GM20000 (cell line): ENCODE measurements at regions not wholly inside any gene's neighbourhood (a gene's known extent, or its start where the extent isn't known, plus 50 kb on each side); places are given as distances from the start of the nearest gene placed in this dataset.

ENCODE experiments used
- DNase-seq: peaks from one replicate; pipeline ENCODE4 v3.0.0; 2012; ENCODE audit warnings: low spot score
- TF ChIP-seq, protein P1 (sequence below): IDR thresholded peaks from 2 replicates; pipeline ENCODE4 v1.5.1; 2012; ENCODE audit warnings: mild to moderate bottlenecking, control low read depth; ENCODE audit errors: extremely low read depth, missing control alignments

DNA sequence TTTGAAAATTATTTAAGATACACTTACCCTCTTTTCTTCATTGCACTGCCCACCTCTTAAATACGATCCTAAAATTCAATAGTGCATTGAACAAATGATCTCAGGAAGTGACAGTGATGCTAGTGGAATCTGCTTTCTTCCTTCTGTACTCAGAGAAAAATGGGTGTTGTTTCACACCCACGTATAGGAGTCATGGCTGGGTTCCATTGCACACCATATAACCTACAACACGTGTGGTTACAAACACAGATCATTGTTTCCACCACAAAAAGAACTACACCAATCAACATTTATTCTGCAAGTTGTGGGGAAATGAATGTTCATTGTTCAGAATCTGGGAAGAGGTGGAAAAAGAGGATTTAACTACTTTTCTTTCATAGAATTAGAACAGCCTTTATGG lies 275.9 kb downstream of the MAN2A1 start:
- TF ChIP-seq, protein P1, sequence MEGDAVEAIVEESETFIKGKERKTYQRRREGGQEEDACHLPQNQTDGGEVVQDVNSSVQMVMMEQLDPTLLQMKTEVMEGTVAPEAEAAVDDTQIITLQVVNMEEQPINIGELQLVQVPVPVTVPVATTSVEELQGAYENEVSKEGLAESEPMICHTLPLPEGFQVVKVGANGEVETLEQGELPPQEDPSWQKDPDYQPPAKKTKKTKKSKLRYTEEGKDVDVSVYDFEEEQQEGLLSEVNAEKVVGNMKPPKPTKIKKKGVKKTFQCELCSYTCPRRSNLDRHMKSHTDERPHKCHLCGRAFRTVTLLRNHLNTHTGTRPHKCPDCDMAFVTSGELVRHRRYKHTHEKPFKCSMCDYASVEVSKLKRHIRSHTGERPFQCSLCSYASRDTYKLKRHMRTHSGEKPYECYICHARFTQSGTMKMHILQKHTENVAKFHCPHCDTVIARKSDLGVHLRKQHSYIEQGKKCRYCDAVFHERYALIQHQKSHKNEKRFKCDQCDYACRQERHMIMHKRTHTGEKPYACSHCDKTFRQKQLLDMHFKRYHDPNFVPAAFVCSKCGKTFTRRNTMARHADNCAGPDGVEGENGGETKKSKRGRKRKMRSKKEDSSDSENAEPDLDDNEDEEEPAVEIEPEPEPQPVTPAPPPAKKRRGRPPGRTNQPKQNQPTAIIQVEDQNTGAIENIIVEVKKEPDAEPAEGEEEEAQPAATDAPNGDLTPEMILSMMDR: no peak
- no peak for DNase-seq

DNA sequence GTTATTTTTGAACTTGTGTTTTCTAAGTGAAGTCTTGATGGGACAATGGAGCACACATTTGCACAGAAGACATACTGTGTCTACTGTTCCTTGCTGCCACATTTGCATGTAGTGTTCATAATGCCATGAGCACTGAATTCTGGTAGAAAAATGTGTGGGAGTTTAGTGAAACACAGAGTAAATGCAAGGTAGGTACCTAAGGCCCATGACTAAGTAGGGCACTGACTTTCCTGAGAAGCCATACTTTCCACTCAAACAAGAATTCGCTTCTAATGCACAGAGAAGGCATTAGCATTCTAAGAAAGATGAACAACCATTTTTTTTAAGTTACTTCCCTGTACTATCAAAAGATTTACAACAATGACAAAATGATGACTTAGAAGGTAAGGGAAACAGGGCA lies 282.2 kb downstream of the MAN2A1 start:
- TF ChIP-seq, protein P1: no peak
- no peak for DNase-seq

DNA sequence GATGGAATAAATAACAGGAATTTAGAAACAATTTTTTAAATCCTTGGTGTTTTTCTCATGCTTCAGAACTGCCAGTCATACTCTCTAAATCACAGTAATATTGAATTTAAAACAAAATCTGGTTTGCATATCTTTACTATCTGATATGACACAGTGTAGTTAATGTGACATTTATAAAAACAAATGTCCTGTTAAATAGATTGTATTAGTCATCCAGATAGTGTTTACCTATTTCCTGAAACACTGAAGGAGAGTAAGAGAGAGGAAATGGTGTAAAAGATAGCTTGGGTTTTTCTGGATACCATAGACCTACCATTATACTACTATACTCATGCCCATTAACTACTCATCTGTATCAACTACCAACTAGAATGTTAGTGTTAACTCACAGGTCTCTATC lies 292.3 kb downstream of the MAN2A1 start:
- TF ChIP-seq, protein P1: no peak
- DNase-seq: no peak

DNA sequence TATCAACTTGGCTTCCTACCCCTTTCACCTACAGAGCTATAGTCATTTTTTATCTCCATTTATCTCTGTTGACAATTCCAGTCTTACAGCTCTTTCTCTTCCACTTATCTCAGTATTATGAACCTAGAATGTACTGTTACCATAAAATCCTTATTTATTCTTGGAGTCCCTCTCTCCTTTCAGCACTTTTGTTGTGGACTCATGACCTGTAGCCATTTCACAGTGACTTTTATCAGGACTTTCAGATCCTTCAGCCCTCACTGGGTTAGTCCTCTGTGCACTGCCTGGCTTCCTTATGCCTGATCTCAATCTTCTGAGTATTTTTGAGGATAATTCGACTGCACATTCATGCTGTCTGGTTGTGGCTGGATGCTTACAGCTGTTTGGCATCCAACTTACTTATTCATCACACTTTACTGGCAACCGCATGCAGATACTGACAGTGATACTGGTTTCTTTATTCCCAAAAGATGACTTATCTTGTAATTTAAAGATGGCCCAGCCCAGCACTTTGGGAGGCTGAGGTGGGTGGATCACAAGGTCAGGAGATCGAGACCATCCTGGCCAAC lies 293.3 kb downstream of the MAN2A1 start:
- no peak for DNase-seq
- TF ChIP-seq, protein P1: no peak

DNA sequence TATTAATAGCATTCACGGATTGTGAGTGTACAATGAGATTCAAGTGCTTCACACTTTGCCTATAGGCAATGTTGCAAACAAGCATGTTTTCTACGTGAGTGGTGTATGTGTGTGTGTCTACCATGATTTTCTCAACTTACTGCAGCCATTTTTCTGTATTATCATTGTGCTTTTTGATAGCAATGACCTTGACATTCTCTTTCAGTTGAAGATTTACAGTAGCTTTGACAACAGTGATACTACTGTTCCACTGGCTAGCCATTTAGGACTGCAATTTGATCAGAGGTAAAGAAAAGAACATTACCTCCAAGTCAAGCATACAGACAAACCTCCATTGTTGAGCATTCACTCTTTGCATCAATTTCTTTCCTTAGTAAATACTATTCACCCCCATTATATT lies 297.0 kb downstream of the MAN2A1 start:
- no peak for DNase-seq
- TF ChIP-seq, protein P1: no peak

DNA sequence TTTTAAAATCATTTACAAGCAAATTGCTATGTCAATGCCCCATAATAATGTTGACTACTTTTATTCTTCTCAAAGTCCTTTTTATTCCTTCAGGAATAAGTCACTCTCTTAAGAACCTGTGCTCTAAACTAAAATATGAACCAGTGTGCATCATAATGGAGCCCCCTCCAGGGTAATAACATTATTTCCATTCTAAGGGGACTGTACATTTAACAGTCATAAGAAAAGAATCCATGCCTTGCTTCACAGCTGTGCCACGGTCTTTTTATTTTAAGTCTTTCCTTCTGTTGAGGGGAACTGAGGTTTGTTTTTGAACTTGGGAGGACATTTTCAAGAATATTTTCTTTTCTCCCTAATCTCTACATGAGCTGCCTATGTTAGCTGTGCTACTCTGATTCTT lies 297.6 kb downstream of the MAN2A1 start:
- TF ChIP-seq, protein P1: no peak
- DNase-seq: no peak

DNA sequence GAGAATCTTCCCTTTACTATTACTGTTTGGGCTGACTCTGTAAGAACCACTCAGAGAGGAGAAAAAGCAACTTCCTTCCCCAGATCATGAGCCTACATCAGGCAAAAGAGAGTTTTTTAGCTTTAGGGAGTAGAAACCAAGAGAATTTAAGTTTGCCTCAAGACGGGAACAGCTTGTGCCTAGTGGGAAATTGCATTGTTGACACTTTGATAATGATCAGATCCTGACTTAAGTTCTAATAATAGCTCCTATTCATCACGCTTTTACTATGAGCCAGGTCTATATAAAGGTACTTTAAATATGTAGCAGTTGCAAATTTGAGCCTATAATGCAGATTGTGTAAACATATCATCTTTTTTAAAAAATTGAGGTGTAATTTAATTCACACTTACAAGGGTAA lies 298.2 kb downstream of the MAN2A1 start:
- DNase-seq: no peak

More for the DNA sequence above, 298.2 kb downstream of the MAN2A1 start:
- TF ChIP-seq, protein P1: no peak
